HG03565 (cell line): ENCODE measurements at regions not wholly inside any gene's neighbourhood (a gene's known extent, or its start where the extent isn't known, plus 50 kb on each side); places are given as distances from the start of the nearest gene placed in this dataset.
"Not testable (repeated sequence)": the region's sequence is repeated elsewhere in the genome, so short reads cannot be mapped to it uniquely, and the experiment has no call there.

Experiments used
- ATAC-seq: cut with Tn5 transposase; IDR thresholded peaks from one replicate; pipeline ENCODE4 v1.9.1; 2021; ENCODE audit warnings: mild to moderate bottlenecking, moderate library complexity; ENCODE audit not compliant: unreplicated experiment

DNA sequence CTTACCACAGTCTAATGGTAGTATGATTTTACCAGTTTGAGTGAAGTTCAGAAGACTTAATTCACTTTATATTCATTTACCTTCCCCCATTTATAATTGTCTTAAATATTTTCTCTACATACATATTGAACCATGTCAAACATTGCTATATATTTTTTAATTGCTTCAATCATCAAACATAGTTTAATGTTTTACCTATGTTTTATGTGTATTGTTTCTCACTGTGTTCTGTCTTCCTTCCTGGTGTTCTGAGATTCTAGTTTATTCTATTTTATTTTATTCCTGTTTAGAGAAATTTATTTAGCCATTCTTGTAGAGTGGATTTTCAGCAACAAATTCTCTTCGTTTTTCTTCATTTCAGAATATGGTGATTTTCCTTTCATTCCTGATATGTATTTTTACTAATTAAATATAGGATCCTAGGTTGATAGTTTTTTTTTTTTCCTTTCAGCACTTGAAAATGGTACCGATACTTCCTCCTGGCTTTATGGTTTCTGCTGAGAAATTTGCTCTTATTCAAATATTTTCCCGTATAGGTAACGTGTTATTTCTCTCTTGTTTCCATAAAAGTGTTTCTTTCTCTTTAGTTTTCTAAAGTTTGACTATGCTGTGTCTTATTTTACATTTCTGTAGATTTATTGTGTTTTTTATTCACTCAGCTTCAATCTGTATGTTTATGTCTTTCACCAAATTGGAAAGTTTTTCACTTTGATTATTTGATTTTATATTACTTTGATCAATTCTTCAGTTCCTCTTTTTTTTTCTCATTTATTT, 201.8 kb upstream of the AGR3 start:
- no peak for ATAC-seq

DNA sequence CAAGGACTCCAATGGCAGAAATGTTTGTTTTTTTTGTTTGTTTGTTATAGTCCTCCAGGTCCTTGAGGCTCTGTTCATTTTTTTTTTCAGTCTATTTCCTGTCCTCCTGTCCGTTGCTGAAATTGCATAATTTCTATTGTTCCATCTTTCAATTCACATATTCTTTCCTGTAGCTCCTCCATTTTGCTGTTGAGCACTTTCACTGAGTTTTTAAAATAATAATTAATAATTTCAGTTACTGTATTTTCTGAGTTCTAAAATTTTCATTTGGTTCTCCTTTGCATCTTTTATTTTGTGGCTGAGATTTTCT, 202.3 kb upstream of the AGR3 start:
- no peak for ATAC-seq

DNA sequence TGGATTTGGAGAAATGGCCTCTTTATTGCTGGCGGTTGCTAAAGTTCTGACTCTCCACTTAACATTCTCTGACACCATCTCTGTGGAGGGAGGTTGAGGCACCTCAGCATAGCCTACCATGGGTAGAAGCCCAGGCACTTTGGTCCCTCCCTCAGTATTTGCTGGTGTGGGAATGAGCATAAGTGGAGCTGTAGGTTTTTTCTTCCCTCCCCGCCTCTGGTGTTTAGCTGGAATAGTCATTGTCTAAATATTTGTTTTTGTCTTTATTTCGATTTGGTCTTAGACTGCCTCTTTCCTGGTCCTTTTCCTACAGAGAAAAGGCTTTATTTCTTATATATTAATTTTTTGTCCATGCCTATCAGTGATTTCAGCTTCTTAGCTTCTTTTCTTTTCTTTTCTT, 203.4 kb upstream of the AGR3 start:
- ATAC-seq = no peak

DNA sequence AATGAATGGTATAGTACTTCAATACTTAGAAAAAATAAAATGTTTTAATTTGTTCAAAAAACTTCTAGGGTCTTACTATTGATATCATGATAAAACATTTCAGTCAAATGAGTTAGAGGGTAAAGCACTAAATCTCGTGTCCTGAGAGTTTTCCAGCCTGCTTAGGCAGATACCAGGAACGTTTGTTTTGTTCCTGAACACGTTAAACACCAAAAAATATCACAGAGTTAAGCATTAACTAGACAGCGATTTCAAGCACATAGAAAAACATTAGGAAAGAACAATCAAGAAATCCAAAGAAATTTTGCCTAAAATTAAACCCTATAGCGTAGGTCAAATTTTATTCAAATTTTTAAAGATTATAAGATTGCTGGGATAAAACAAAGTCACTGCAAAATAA, 204.6 kb upstream of the AGR3 start:
- ATAC-seq = no peak

DNA sequence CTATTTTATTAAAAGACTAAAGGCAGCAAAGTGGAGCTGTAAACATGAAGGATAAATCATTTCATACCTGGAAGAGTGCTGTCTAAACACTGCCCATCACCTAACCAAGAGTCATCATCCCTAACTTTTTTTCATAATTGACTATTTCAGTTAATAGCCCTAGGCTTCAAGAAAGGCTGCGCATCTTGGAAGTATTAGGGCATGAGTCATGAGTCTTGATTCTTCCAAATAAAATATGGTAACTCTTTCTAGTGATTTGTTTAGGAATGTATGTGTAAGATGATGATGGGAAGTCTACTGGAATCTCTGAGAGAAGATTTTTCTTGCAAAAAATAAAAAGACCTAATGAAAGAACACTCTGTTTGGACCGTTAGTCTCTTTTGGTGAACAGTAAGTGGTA, 207.7 kb upstream of the AHR start:
- no peak for ATAC-seq

DNA sequence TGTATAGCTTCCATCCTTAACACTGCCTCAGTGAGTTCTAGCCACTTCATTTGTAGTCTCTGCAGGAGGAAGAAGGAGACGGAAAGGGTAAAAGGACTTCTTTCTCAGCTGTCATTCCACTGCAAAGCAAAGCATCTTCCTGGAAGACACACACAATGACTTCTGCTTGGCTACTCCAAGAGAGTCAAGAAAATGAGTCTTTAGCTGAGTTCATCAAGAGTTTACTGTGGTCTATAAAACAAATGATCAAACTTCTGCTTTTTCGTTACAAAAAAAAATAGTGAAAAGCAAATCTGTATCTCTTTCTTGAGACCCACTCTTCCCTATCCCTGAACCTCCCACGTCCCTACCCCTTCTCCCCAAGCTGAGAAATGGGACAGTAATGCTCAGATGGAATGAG, 205.0 kb upstream of the AHR start:
- ATAC-seq = no peak

DNA sequence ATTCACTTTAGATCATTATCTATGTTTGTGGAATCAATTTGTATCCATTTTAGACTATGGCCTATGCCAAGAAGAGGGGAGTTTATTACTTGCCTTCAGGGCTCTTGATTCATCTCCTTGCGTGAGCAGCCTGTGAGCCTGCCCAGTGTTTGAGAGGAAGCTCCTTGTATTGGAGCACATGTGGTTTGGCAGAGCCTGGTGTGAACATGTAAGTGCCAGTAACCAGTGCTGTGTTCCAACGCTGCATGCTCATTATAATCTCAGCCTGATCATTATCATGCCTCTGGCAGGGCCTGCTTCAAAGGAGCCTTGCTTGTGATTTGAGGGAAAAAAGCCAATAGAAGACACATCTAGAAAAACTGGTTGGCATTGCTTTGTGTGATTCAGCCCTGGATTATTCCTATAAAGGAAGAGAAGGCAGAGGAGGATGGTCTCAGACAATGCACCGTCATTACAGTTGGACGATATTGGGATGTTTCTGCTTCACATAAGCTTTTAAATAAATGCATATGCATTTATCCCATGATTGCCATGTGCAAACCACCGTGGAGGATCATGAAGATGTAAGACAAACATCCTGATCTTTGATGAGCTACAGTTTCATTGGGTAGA, 203.4 kb upstream of the AHR start:
- ATAC-seq = no peak

DNA sequence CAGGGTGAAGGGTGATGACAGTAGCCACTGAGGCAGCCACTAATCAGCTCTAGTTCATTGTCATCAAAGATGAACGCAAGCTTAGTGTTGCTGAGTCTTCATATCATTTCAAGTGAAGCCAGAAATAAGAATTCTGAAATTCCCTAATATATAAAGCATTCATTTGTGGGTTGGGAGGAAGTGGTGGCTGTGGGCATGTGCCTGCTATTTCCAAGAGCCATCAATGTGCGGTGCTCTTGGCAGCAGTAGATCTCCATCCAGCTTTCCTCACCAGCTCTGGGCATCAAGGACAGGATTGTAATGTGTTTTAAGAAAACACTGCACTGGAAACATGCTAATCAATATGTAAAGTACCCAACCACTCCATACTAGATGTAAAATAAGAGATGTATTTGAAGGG, 202.5 kb upstream of the AHR start:
- ATAC-seq = no peak

DNA sequence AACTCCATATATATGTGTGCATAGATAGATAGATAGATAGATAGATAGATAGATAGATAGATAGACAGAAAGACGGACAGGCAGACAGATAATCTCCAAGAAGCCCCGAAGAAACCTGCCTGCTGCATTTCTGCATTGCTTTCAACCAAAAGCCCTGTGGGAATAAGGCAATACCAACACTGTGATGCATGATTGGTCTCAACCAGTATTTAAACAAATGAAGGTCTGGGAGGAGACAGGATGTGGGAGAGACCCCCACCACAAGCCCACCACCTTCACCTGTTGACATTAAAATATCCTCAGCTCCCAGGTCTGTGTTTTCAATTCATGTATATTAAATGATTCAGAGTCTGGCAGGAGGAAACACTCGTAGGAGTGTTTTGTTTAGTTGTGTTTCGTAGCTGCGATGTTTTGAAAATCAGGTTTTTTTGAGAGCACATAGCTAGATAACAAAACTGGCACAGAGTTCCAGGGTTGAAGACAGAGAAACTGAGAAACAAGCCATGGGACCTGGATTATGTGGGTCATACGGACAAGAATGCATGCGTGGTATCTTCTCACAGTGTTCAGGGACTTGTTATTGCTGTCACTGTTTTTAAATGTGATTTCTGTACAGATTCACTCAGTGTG, 200.7 kb upstream of the AHR start:
- ATAC-seq = no peak

DNA sequence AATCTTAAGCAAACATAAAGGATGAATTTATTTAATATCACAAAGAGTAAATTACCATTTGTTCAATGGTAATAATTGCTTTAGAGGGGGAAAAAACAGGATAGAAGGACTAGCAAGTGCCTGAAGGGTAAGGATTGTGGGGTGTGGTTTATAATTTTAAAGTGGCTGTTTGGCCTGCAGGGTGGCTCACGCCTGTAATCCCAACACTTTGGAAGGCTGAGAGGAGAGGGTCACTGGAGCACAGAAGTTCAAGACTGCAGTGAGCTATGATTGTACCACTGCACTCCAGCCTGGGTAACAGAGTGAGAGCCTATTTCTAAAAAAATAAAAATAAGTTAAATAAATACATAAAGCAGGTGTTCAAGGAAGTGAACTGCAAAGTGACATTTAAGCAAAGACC, 199.9 kb upstream of the AHR start:
- ATAC-seq = no peak

DNA sequence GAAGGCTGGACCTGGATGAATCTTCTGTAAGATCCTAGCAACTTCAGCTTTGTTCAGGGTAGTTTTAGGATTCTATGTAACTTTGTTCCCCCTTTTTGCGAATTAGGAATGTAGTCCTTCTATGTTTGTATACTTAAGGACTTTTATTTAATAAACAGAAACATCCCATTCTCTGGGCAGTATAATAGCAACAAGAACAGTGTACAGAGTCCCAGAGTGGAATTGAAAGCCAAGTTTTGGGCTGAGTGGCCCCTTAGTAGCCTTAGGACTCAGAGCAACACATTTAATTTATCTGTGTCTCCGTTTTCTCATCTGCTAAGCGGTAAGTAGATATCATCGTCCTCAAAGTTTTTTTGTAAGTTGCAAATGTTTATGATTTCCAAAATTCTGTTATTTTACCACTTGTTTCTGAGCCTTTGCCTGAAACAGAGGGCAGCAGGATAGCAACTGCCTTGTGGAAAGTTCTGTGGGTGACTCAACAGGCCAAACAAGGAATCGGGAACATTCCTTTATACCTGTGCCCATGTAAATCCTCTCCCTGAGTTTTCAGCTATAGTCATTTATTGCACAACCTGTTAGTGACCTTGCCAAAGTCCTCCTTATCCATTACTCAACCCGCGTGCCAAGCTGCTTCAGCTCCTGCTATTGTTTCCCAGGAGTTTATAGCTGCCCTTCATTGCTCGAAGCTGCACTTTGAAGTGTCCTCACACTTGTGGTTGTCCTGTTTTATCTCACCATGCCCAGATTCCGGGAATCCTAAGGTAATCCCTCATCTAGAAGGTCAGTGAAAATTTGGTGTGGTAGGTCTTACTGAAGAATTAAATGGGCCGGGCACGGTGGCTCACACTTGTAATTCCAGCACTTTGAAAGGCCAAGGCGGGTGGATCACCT, 199.1 kb upstream of the AHR start:
- no peak for ATAC-seq

DNA sequence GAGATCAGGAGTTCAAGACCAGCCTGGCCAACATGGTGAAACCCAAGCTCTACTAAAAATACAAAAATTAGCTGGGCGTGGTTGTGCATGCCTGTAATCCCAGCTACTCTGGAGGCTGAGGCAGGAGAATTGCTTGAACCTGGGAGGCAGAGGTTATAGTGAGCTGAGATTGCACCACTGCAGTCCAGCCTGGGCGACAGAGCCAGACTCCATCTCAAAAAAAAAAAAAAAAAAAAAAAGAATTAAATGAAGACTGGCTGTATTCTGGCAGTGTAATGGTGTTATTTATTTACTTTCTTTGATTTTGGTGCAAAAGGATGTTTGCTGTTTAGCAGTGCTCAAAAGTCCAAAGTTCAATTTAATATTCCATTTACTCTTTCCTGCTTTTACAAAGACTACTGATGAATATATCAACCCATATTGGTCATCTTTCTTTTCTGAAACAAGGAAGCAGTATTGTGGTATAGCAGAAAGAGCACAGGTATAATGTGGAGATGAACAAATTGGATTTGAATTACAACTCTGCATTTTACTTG, 198.4 kb upstream of the AHR start:
- ATAC-seq = not testable (repeated sequence)

DNA sequence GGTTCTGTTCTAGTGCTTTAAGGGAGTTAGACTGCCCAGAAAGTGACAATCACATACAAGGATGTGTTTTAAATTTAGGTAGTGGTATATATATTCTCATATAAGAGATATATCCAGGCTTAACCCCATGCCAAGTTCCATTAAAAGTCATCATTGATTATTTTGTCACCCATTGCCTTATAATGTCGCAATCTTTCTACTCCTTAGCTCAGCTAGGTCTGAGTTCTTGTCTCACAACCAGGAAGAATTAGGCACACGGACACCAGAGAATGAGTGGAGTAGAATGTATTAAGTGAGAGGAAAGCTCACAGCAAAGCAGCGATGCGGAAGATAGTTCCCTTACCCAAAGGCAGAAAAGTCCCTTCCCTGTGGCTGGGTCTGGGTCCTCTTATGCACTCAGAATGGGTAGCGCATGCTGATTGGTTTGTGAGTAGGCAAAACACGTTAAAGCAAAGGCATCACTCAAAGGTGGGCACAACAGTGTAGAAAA, 197.2 kb upstream of the AHR start:
- no peak for ATAC-seq

DNA sequence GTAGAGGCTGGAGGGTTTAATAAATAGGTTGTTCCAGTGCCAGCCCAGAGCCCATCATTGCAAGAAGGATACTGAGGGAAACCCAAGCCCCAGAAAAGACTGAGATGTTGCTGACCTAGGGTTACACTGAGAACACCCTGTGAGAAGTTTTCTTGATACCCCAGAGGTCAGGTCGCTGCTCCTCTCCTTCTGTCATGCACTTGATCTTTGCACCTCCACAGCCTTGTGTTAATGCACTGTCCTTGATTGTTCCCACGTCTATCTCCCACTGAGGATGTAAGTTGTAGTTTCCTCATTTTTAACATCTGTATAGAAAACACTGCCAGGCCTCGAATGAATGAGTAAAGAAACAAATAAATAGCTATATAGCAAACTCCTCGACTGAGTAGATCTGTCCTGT, 195.3 kb upstream of the AHR start:
- ATAC-seq = no peak

DNA sequence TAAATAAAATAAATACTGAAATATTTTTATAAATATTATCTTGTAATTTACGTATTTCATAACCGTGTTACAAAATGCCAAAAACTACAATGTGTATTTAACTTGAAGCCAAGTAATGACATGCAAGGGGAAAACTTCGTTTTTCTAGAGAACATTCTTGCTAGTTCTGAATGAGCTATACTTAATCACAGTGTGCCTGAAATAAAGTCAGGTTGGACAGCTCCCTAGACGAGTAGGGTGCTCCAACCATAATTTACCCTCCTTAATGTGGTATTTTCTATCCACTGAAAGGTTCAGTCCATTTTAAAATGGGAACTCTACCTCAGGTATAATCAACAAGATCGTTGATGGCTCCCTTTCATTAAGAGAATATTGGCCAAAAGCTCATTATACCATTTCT, 194.5 kb upstream of the AHR start:
- no peak for ATAC-seq

DNA sequence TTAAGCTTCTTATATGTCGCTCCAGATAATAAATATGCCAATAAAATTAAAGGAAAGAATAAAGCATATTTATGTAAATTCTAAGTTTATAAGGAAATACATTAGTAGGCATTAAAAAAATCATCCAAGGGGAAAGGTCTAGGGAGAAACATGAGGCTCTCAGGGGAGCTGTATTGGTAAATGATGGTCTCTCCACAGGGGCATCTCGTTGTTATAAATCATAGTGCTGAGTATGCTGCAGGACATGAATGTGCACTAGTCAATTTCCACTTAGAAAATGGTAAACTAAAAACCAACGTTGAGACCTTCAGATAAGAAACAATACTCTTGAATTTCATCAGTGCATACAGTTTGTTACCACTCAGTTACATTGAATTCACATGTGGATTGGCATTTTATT, 194.0 kb upstream of the AHR start:
- ATAC-seq = no peak

DNA sequence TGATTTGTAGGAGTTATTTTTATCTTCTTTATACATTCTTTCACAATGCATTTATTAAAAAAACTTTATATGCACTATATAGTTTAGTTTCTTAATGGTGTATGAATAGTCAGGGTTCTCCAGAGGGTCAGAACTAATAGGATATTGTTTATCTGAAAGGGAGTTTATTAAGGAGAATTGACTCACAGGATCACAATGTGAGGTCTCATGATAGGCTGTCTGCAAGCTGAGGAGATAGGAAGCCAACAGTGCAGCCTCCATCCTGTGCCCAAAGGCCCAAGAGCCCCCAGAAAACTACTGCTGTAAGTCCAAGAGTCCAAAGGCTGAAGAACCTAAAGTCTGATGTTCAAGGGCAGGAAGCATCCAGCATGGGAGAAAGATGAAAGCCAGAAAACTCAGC, 192.8 kb upstream of the AHR start:
- no peak for ATAC-seq

DNA sequence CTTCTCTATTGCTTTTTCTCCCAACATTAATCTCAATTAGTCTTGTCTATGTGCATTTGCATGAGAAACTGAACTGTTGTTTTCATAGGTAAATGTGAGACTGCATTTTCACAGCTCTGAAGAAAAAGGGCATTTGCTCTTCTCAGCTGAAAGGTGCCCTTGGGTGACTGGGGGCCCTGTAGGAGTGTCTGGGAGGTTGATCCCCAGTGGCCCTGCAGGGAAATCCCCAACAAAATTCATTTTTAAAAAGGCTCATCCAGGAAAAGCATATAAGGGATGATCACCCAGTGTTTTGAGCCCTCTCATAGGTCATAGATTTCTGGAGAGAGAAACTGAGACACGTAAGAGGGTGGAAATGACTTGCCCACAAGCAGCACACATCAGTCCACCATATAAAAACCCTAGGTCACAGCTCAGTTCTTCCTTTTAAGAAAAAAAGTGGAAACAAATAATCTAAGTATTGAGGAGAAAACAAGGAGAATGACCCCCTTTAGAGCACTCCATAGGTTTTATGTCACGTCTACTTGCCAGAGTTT, 190.3 kb upstream of the AHR start:
- no peak for ATAC-seq

DNA sequence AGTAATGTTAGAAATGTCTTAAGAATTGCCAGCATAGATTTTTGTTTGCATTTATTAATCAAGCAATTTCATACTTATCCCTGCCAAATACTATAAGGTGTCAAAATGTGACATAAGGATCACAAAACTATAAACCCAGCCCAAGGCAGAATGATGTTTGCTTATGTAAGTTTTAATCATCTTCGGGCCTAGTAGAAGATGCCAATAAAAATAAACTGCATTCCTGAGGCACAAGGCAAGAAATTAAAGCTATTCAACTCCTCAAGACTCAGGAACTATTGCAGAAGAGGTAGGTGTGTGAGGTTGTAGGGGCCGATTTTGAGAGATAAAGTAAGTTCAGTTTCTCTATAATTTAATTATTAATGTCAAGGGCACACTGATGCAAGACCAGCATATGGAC, 189.4 kb upstream of the AHR start:
- no peak for ATAC-seq

DNA sequence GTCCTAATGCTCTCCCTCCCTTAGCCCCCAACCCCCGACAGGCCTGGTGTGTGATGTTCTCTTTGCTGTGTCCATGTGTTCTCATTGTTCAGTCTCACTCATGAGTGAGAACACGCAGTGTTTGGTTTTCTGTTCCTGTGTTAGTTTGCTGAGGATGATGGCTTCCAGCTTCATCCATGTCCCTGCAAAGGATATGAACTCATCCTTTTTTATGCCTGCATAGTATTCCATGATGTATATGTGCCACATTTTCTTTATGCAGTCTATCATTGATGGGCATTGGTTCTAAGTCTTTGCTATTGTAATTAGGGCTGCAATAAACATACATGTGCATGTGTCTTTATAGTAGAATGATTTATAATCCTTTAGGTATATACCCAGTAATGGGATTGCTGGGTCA, 184.7 kb upstream of the AHR start:
- ATAC-seq = not testable (repeated sequence)

DNA sequence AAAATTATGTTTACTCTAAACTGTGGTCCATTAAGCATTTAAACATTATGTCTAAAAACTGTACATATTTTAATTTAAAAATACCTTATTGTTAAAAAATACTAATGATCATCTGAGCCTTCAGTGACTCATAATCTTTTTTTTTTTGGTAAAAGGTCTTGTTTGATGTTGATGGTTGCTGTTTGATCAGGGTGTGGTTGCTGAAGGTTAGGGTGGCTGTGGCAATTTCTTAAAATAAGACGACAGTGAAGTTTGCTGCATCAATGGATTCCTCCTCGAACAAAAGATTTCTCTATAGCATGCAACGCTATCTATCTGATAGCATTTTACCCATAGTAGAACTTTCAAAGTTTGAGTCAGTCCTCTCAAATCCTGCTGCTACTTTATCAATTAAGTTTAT, 180.0 kb upstream of the AHR start:
- ATAC-seq = no peak
